Mammary epithelial cell (primary cell): ENCODE measurements at regions not wholly inside any gene's neighbourhood (a gene's known extent, or its start where the extent isn't known, plus 50 kb on each side); places are given as distances from the start of the nearest gene placed in this dataset.

Source experiments
- CTCF ChIP-seq, 2 donors: IDR thresholded peaks in 1 of 2; conservative IDR thresholded peaks in 1 of 2; 2 replicates each; pipeline ENCODE4 v1.5.1; 2011 to 2012; ENCODE audit warnings: inconsistent platforms in 2 of 2, low read length in 2 of 2, mild to moderate bottlenecking in 2 of 2, control low read depth in 1 of 2, low read depth in 1 of 2; ENCODE audit not compliant: insufficient read depth in 1 of 2; ENCODE audit errors: extremely low read depth in 1 of 2
- EZH2 ChIP-seq: IDR thresholded peaks from 2 replicates; pipeline ENCODE4 v1.6.1; 2012; ENCODE audit warnings: low read length, inconsistent platforms, borderline replicate concordance

DNA sequence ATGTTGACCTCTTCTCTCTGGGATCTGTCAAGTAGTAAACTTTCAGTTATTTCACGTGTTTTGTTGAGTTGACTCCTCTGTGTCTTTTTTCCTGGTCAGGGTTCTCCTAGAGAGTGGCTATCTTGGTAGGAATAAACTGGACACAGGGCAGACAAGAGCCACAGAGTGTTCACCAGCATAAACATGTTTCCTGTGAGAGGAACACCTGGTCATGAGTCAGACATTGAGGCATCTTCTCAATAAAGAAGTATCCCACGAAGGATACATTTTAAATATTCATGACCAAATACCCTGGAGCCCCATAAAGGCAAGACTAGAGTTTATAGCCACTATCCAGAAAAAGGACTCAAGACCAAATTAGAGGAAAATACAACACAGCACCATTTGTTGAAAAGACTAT, 269.7 kb upstream of the ZNF521 start:
- TF ChIP-seq CTCF (conservative IDR thresholded peaks at IDR 0.05 in 1 of 2, IDR thresholded peaks at IDR 0.05 in 1 of 2; ENCODE audit: extremely low read depth in 1 of 2, insufficient read depth in 1 of 2, low read depth in 1 of 2, low read length in 2 of 2), result no peak
- TF ChIP-seq EZH2, result no peak
